HG02610 (cell line): ENCODE measurements at regions not wholly inside any gene's neighbourhood (a gene's known extent, or its start where the extent isn't known, plus 50 kb on each side); places are given as distances from the start of the nearest gene placed in this dataset.
A peak's percentile ranks its signal among the peaks of the same experiment; 100 is the strongest.

Experiments
- ATAC-seq: cut with Tn5 transposase; IDR thresholded peaks from one replicate; pipeline ENCODE4 v1.9.1; 2021; ENCODE audit warnings: mild to moderate bottlenecking, moderate library complexity; ENCODE audit not compliant: unreplicated experiment

- ATAC-seq, result no peak
Measured at GRCh38 chr11:95586155-95586554, 203.4 kb downstream of the FAM76B start.

GRCh38 chr11:95585752-95586077 lies 203.9 kb downstream of the FAM76B start:
- no peak for ATAC-seq

GRCh38 chr11:95585069-95585751 lies 204.4 kb downstream of the FAM76B start:
- no peak for ATAC-seq

GRCh38 chr11:95584589-95584988 lies 205.0 kb downstream of the FAM76B start:
- no peak for ATAC-seq

GRCh38 chr11:95584180-95584579 lies 205.4 kb downstream of the FAM76B start:
- no peak for ATAC-seq

GRCh38 chr11:95577716-95578460 lies 211.7 kb downstream of the FAM76B start:
- ATAC-seq, result peak; percentile 73

- ATAC-seq, result no peak
Measured at GRCh38 chr11:95576146-95576845, 213.3 kb downstream of the FAM76B start.

- no peak for ATAC-seq
Measured at GRCh38 chr11:95575517-95575916, 214.1 kb downstream of the FAM76B start.

GRCh38 chr11:95571718-95572260 lies 217.8 kb downstream of the FAM76B start:
- no peak for ATAC-seq

- no peak for ATAC-seq
Measured at GRCh38 chr11:95570845-95571244, 218.7 kb downstream of the FAM76B start.

- no peak for ATAC-seq
Measured at GRCh38 chr11:95569207-95569606, 220.4 kb downstream of the FAM76B start.

GRCh38 chr11:95568281-95568680 lies 221.3 kb downstream of the FAM76B start:
- ATAC-seq, result no peak

- no peak for ATAC-seq
Measured at GRCh38 chr11:95567685-95568084, 221.9 kb downstream of the FAM76B start.

GRCh38 chr11:95566211-95566610 lies 223.4 kb downstream of the FAM76B start:
- ATAC-seq, result no peak

GRCh38 chr11:95565724-95566141 lies 223.8 kb downstream of the FAM76B start:
- ATAC-seq, result no peak

GRCh38 chr11:95563859-95564258 lies 225.7 kb downstream of the FAM76B start:
- no peak for ATAC-seq

- ATAC-seq, result no peak
Measured at GRCh38 chr11:95563173-95563572, 226.4 kb downstream of the FAM76B start.

- ATAC-seq, result no peak
Measured at GRCh38 chr11:95562196-95562921, 227.2 kb downstream of the FAM76B start.

- ATAC-seq, result no peak
Measured at GRCh38 chr11:95559899-95560298, 229.7 kb downstream of the FAM76B start.

- no peak for ATAC-seq
Measured at GRCh38 chr11:95557376-95557775, 232.2 kb downstream of the FAM76B start.
